ENCODE measurements at regions not wholly inside any gene's neighbourhood (a gene's known extent, or its start where the extent isn't known, plus 50 kb on each side); places are given as distances from the start of the nearest gene placed in this dataset.

GRCh38 chr18:71125581-71125980 is 836.7 kb downstream of the SOCS6 start:
- no peaks in the 10 kb centered on the region for H3K4me1 ChIP-seq (ENCODE audit: control insufficient read depth, extremely low read depth, insufficient read depth, low read length)
- no peaks in the 10 kb centered on the region for H3K9me3 ChIP-seq (ENCODE audit: control insufficient read depth, low read depth, low read length)
- no peak for DNase-seq (ENCODE audit: low read depth, low spot score)
- H3K27me3 ChIP-seq (ENCODE audit: control insufficient read depth, extremely low read depth, insufficient read depth, low read length): no peaks in the 10 kb centered on the region
- no peaks in the 10 kb centered on the region for H3K9me1 ChIP-seq (ENCODE audit: control insufficient read depth, extremely low read depth, insufficient read depth, low read length)
- no peak for TF ChIP-seq EZH2 (IDR thresholded peaks at IDR 0.05; ENCODE audit: low read length)
- no peak for TF ChIP-seq CTCF (optimal IDR thresholded peaks at IDR 0.05 in 1 of 3, IDR thresholded peaks at IDR 0.05 in 1 of 3, conservative IDR thresholded peaks at IDR 0.05 in 1 of 3; ENCODE audit: extremely low read depth in 1 of 3, insufficient read depth in 2 of 3, low read length in 3 of 3)
- no peaks in the 10 kb centered on the region for H4K20me1 ChIP-seq (ENCODE audit: control insufficient read depth, extremely low read depth, insufficient read depth, low read length)
- FAIRE-seq: no peak
- H3K36me3 ChIP-seq (ENCODE audit: control insufficient read depth in 2 of 2, extremely low read depth in 1 of 2, insufficient read depth in 2 of 2, low read length in 2 of 2): no peaks in the 10 kb centered on the region
- H3K27ac ChIP-seq (ENCODE audit: control insufficient read depth, insufficient read depth, low read length): no peak overlapping the region
- no peak overlapping the region for H3K4me2 ChIP-seq (ENCODE audit: control insufficient read depth, extremely low read depth, insufficient read depth, low read depth, low read length)
- no peak overlapping the region for H3K4me3 ChIP-seq (ENCODE audit: control insufficient read depth in 2 of 3, extremely low read depth in 1 of 3, insufficient read depth in 2 of 3, low read depth in 1 of 3, low read length in 3 of 3)
- dilution Hi-C loops (cut with MboI; ENCODE audit: extremely low pct_ligation_motif_present, low sequenced_read_pairs): no loop called here
- no peaks in the 10 kb centered on the region for H3K79me2 ChIP-seq (ENCODE audit: control insufficient read depth, insufficient read depth, low read length)
- no peak overlapping the region for H2AFZ ChIP-seq (ENCODE audit: control insufficient read depth, low read length)
- H3K9ac ChIP-seq (ENCODE audit: control insufficient read depth, extremely low read depth, insufficient read depth, low read length): no peak overlapping the region

DNA sequence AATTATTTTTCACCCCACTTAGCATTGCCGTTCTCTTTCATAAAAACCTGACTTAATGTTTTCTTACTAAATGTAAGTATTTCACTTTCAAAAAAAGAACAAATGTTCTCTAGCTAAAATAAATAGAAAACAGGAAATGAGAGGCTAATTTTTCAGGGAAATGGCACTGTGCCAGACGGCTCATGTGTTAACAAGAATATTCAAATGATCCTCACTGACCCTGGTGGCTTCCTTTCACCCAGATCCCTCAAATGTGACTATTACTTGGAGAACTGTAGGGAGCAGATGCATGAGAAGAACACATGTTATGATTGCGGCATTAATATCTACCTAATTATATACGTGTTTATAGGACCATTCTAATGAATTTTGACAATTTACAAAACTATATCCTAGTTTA is 827.7 kb downstream of the SOCS6 start:
- Histone ChIP-seq H3K9ac (ENCODE audit: control insufficient read depth, extremely low read depth, insufficient read depth, low read length) (no peak overlapping the region), H3K4me1 (ENCODE audit: control insufficient read depth, extremely low read depth, insufficient read depth, low read length) (no peaks in the 10 kb centered on the region), H3K27ac (ENCODE audit: control insufficient read depth, insufficient read depth, low read length) (no peak overlapping the region), H4K20me1 (ENCODE audit: control insufficient read depth, extremely low read depth, insufficient read depth, low read length) (no peaks in the 10 kb centered on the region), H3K79me2 (ENCODE audit: control insufficient read depth, insufficient read depth, low read length) (no peaks in the 10 kb centered on the region), H3K4me3 (ENCODE audit: control insufficient read depth in 2 of 3, extremely low read depth in 1 of 3, insufficient read depth in 2 of 3, low read depth in 1 of 3, low read length in 3 of 3) (no peak overlapping the region), H3K4me2 (ENCODE audit: control insufficient read depth, extremely low read depth, insufficient read depth, low read depth, low read length) (no peak overlapping the region), H3K9me1 (ENCODE audit: control insufficient read depth, extremely low read depth, insufficient read depth, low read length) (no peaks in the 10 kb centered on the region), H3K36me3 (ENCODE audit: control insufficient read depth in 2 of 2, extremely low read depth in 1 of 2, insufficient read depth in 2 of 2, low read length in 2 of 2) (no peaks in the 10 kb centered on the region), H3K9me3 (ENCODE audit: control insufficient read depth, low read depth, low read length) (peaks cover 4% of the 10 kb centered on the region), H3K27me3 (ENCODE audit: control insufficient read depth, extremely low read depth, insufficient read depth, low read length) (no peaks in the 10 kb centered on the region), H2AFZ (ENCODE audit: control insufficient read depth, low read length) (no peak overlapping the region)
- dilution Hi-C loops (cut with MboI; ENCODE audit: extremely low pct_ligation_motif_present, low sequenced_read_pairs): no loop called here
- DNase-seq (ENCODE audit: low read depth, low spot score) (no peak), FAIRE-seq (no peak)
- no peak for TF ChIP-seq CTCF (optimal IDR thresholded peaks at IDR 0.05 in 1 of 3, IDR thresholded peaks at IDR 0.05 in 1 of 3, conservative IDR thresholded peaks at IDR 0.05 in 1 of 3; ENCODE audit: extremely low read depth in 1 of 3, insufficient read depth in 2 of 3, low read length in 3 of 3)
- TF ChIP-seq EZH2 (IDR thresholded peaks at IDR 0.05; ENCODE audit: low read length): no peak
